Inferior parietal cortex (tissue), 1 donor: ENCODE measurements at regions not wholly inside any gene's neighbourhood (a gene's known extent, or its start where the extent isn't known, plus 50 kb on each side); places are given as distances from the start of the nearest gene placed in this dataset.
A peak's percentile ranks its signal among the peaks of the same experiment; 100 is the strongest.

Experiments used
- DNase-seq: peaks from one replicate; pipeline ENCODE4 v3.0.0-alpha.2; 2016; ENCODE audit errors: extremely low spot score

GRCh38 chr11:23023319-23023718 lies 163.0 kb upstream of the CCDC179 start:
- no peak for DNase-seq

DNA sequence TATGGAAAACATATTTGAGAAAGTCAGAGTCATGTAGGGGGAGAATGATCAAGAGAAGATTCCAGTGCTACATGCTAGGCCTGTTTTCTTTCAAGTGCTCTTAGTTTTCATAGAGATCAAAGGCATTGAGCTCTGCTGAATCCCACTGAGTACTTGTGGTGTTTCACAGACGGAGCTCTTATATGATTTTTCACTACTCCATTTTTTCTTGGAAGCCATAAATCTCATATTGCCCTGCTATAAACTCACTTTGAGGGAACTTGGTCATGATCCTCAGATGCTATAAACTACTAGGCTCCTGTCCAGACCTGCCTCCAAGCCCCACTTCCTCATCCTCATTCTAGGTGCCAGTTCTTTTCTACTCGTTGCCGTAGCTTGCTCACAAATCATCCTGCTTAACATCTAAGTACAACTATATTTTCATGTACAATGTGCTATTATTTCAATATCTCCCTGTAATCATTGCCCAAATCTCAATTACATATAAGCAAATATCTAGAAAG lies 180.8 kb upstream of the CCDC179 start:
- DNase-seq, result no peak

GRCh38 chr11:23058656-23059055 lies 198.4 kb upstream of the CCDC179 start:
- DNase-seq, result no peak

GRCh38 chr11:23063276-23063675 lies 203.0 kb upstream of the CCDC179 start:
- DNase-seq, result no peak

- no peak for DNase-seq
Measured at GRCh38 chr11:23078289-23078971, 218.2 kb upstream of the CCDC179 start.

GRCh38 chr11:23079382-23079813 lies 219.1 kb upstream of the CCDC179 start:
- no peak for DNase-seq

DNA sequence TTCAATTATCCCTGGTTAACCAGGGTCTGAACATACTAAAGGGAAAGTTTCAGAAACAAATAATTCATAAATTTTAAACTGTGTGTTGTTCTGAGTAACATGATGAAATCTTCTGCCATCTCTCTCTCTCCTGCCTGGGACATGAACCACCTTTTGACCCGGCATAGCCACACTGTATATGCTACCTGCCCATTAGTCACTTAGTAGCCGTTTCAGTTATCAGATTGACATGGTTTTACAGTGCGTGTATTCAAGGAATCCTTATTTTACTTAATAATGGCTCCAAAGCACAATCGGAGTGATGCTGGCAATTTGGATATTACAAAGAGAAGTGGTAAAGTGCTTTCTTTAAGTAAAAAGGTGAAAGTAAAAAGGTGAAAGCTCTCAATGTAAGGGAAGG lies 227.1 kb upstream of the CCDC179 start:
- DNase-seq, result no peak

DNA sequence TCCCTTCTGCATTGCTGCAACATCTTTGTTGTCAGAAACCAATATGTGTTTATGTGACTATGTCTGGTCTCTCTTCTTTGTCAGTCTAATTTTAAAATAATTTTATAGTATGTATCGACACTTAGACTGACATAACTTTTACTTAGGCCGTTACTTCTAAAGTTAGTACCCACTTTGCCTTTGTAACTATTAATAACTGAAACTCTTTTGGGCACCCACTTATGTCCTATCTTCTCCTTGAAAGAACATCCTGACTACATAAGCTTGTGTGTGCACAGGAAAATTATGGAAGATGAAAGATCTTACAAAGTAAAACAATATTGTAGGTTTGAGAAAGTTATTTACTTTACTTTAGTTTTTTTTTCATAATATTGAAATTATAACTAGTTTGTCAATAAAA lies 230.4 kb upstream of the CCDC179 start:
- DNase-seq, result no peak

- DNase-seq, result no peak
Measured at GRCh38 chr11:23095650-23096189, 235.4 kb upstream of the CCDC179 start.

- DNase-seq, result no peak
Measured at GRCh38 chr11:23097891-23098290, 237.6 kb upstream of the CCDC179 start.

GRCh38 chr11:23099256-23099655 lies 239.0 kb upstream of the CCDC179 start:
- DNase-seq, result no peak

DNA sequence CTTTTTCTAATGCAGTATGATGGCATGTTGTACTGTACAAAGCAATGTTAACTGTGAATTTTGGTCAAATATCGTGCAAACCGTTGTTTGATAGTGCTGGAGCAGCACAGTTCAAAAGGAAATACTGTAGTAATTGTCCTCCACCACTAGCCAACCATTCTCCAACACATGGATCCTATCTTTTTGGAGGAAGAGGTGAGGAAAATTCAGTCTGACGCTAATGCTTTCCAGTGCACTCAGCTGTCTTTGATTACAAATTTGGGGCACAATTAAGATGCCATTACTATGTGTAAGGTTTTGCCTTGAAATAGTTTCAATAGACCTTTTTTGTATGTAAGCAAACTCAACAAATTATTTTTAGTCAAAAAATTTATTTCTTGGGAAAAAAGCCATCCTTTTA lies 240.5 kb upstream of the CCDC179 start:
- no peak for DNase-seq

- no peak for DNase-seq
Measured at GRCh38 chr11:23103416-23103815, 243.1 kb upstream of the CCDC179 start.

GRCh38 chr11:23111527-23111926 lies 251.3 kb upstream of the CCDC179 start:
- DNase-seq, result no peak

- DNase-seq, result no peak
Measured at GRCh38 chr11:23112390-23112789, 252.1 kb upstream of the CCDC179 start.

GRCh38 chr11:23112987-23113886 lies 253.0 kb upstream of the CCDC179 start:
- DNase-seq, result peak; percentile 49

- DNase-seq, result no peak
Measured at GRCh38 chr11:23113887-23114216, 253.6 kb upstream of the CCDC179 start.

GRCh38 chr11:23123753-23124152 lies 263.5 kb upstream of the CCDC179 start:
- DNase-seq, result no peak

DNA sequence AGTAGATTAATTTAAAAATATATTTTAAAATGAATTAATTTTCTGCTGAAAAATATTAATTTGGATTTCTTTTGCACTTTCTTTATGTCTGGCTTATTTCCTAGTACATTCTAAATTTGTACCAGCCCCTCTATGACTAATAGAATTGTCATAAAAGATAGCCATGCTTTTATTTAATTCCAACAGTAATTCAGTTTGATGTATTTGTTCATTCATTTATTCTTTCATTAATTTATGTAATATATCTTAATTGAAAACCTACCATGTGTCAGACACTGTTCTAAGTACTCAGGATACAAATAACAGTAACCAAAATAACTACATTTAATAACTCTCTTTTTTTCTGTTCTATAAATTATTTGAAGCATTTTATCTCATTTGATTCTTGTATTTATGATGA lies 264.0 kb upstream of the CCDC179 start:
- no peak for DNase-seq

DNA sequence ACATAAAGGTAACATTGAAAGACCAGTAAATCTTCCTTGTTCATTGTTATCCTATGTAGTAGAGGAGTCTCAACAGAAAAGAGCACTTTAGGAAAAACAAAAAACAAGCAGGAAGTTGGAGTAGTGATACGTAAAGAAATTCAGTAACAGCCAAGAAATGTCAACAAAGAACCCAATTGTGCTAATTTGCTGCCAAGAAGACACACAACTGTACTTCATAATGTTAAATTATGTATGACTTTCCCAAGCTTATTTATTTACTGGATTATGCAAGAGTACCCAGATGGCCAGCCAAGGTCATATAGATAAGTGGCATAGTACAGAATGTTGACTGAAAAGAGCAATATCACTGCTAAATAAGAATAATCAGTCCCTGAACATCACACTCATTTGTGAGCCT lies 264.7 kb upstream of the CCDC179 start:
- no peak for DNase-seq

DNA sequence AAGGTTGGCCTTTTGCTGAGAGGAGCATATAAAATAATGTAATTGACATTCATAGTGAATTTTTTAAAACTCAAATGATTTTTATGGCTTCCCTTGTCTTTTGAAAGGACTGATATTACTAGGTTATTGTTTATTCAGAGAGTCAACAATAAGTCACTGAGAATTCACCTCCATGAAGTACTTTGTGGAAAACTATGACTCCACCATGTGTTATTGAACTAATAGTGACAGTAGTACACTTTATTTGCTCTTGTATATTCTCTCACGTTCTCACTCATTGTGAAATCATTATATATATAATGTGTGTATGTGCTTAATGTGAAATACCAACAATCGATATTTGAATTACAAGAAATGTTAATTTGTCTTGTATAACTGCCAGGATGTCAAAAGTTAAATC lies 267.4 kb upstream of the CCDC179 start:
- no peak for DNase-seq

DNA sequence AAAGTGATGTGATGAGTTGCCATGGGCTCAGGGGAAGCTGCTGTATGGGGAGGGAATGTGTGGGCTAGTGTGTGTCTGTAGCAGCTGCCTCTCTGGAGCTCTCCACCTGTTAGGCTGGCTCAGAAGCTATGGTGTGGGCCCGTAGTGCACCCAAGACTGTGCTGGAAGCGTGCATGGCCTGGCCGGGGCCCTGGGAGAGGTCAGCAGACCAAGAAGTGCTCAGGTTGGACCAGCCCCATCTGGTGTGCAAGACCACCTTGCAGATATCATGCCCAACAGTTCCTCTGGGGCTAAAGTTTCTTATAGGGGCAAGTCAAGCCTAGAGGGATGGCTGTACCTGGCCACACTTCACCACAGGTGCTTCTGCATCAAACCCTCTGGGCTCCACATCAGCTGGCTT lies 274.4 kb upstream of the CCDC179 start:
- no peak for DNase-seq

GRCh38 chr11:23138761-23139160 lies 278.5 kb upstream of the CCDC179 start:
- DNase-seq, result no peak
